Ovary (tissue), 3 donors: ENCODE measurements at regions not wholly inside any gene's neighbourhood (a gene's known extent, or its start where the extent isn't known, plus 50 kb on each side); places are given as distances from the start of the nearest gene placed in this dataset.

Source experiments
- CTCF ChIP-seq, 3 donors: fragments of 450-650 bp in 2 of 3; fragments of 200-600 bp in 1 of 3; IDR thresholded peaks; one replicate each; pipeline versions ENCODE4 v1.5.1 to v1.8.0; 2016 to 2022; ENCODE audit warnings: antibody characterized with exemption in 3 of 3, mild to moderate bottlenecking in 1 of 3
- POLR2A ChIP-seq: fragments of 450-650 bp; IDR thresholded peaks from one replicate; pipeline ENCODE4 v1.6.1; 2017; ENCODE audit warnings: antibody characterized with exemption, mild to moderate bottlenecking, moderate library complexity
- donor health status: DM: no; HTN: no; CAD: no.

GRCh38 chr13:105906746-105907145 is 628.7 kb downstream of the EFNB2 start:
- TF ChIP-seq CTCF (IDR thresholded peaks at IDR 0.05) (no peak), POLR2A (no peak)
